ENCODE measurements at regions not wholly inside any gene's neighbourhood (a gene's known extent, or its start where the extent isn't known, plus 50 kb on each side); places are given as distances from the start of the nearest gene placed in this dataset.

- WGBS (ENCODE audit: insufficient coverage) = 98% methylated on average over 12 of the region's 13 CpGs
- POLR2A ChIA-PET = no interaction called here
Observed at GRCh38 chr4:170743633-170744032, 653.9 kb upstream of the AADAT start.

GRCh38 chr4:170741856-170742255, 652.1 kb upstream of the AADAT start:
- WGBS (ENCODE audit: insufficient coverage) = 89% methylated on average over 3 of the region's 4 CpGs
- no peaks in the 10 kb centered on the region for H4K20me1 ChIP-seq (ENCODE audit: control insufficient read depth, insufficient read depth, low read length, poor library complexity, severe bottlenecking)
- ChIA-PET POLR2A (no interaction called here), CTCF (no interaction called here)
- no peaks in the 10 kb centered on the region for H3K27me3 ChIP-seq (replicated peaks in 1 of 4; ENCODE audit: control extremely low read depth in 1 of 4, control insufficient read depth in 3 of 4, insufficient read depth in 4 of 4, low read length in 3 of 4)
- TF ChIP-seq EZH2 (IDR thresholded peaks at IDR 0.05; ENCODE audit: borderline replicate concordance, insufficient read depth, low read depth, low read length, poor library complexity, severe bottlenecking) = no peak
- TF ChIP-seq CTCF (IDR thresholded peaks at IDR 0.05) = no peak
- Mint-ChIP-seq H3K27ac (no peak overlapping the region), H3K27me3 (no peaks in the 10 kb centered on the region), H3K4me1 (no peaks in the 10 kb centered on the region), H3K9me3 (ENCODE audit: insufficient read depth) (peaks cover 2% of the 10 kb centered on the region), H3K4me3 (no peak overlapping the region)
- H3K4me1 ChIP-seq (ENCODE audit: control insufficient read depth in 2 of 2, insufficient read depth in 2 of 2, low read length in 2 of 2) = no peaks in the 10 kb centered on the region
- no peak for DNase-seq
- H3K27ac ChIP-seq (ENCODE audit: low read length in 2 of 2) = no peak overlapping the region
- intact Hi-C loops (cut with micrococcal nuclease) = no loop called here
- H3K4me2 ChIP-seq (replicated peaks; ENCODE audit: low read depth, low read length, poor library complexity, severe bottlenecking) = no peak overlapping the region
- H2AFZ ChIP-seq (ENCODE audit: insufficient read depth, low read depth, low read length, poor library complexity, severe bottlenecking) = no peak overlapping the region
- H3K4me3 ChIP-seq (ENCODE audit: control extremely low read depth in 1 of 5, extremely low read depth in 1 of 5, insufficient read depth in 1 of 5, low read depth in 2 of 5, low read length in 4 of 5) = no peak overlapping the region
- no peaks in the 10 kb centered on the region for H3K9me3 ChIP-seq (ENCODE audit: control extremely low read depth in 1 of 3, control insufficient read depth in 2 of 3, insufficient read depth in 1 of 3, low read length in 2 of 3)
- H3K9ac ChIP-seq (ENCODE audit: low read length) = no peak overlapping the region
- no peaks in the 10 kb centered on the region for H3K79me2 ChIP-seq (ENCODE audit: control insufficient read depth, insufficient read depth, low read length)
- ATAC-seq (ENCODE audit: low read depth) = no peak
- H3K36me3 ChIP-seq (replicated peaks in 1 of 2; ENCODE audit: control extremely low read depth in 1 of 2, control insufficient read depth in 1 of 2, extremely low read depth in 1 of 2, insufficient read depth in 2 of 2, low read length in 1 of 2) = no peaks in the 10 kb centered on the region

More at GRCh38 chr4:170743633-170744032, 653.9 kb upstream of the AADAT start:
- Mint-ChIP-seq H3K9me3 (ENCODE audit: insufficient read depth) (peaks cover 2% of the 10 kb centered on the region), H3K27ac (no peak overlapping the region), H3K4me3 (no peak overlapping the region), H3K27me3 (no peaks in the 10 kb centered on the region), H3K4me1 (no peaks in the 10 kb centered on the region)
- H3K4me3 ChIP-seq (ENCODE audit: control extremely low read depth in 1 of 5, extremely low read depth in 1 of 5, insufficient read depth in 1 of 5, low read depth in 2 of 5, low read length in 4 of 5) = no peak overlapping the region
- H3K27ac ChIP-seq (ENCODE audit: low read length in 2 of 2) = no peak overlapping the region
- intact Hi-C loops (cut with micrococcal nuclease) = no loop called here
- no peaks in the 10 kb centered on the region for H3K36me3 ChIP-seq (replicated peaks in 1 of 2; ENCODE audit: control extremely low read depth in 1 of 2, control insufficient read depth in 1 of 2, extremely low read depth in 1 of 2, insufficient read depth in 2 of 2, low read length in 1 of 2)
- TF ChIP-seq CTCF (IDR thresholded peaks at IDR 0.05) (no peak), EZH2 (IDR thresholded peaks at IDR 0.05; ENCODE audit: borderline replicate concordance, insufficient read depth, low read depth, low read length, poor library complexity, severe bottlenecking) (no peak)
- DNase-seq (no peak), ATAC-seq (ENCODE audit: low read depth) (no peak)
- no peaks in the 10 kb centered on the region for H4K20me1 ChIP-seq (ENCODE audit: control insufficient read depth, insufficient read depth, low read length, poor library complexity, severe bottlenecking)
- CTCF ChIA-PET = no interaction called here
- no peak overlapping the region for H3K9ac ChIP-seq (ENCODE audit: low read length)
- peaks cover 0 to 4% (median 0%) of the 10 kb centered on the region in 3 donors for H3K9me3 ChIP-seq (ENCODE audit: control extremely low read depth in 1 of 3, control insufficient read depth in 2 of 3, insufficient read depth in 1 of 3, low read length in 2 of 3)
- no peak overlapping the region for H2AFZ ChIP-seq (ENCODE audit: insufficient read depth, low read depth, low read length, poor library complexity, severe bottlenecking)
- H3K27me3 ChIP-seq (replicated peaks in 1 of 4; ENCODE audit: control extremely low read depth in 1 of 4, control insufficient read depth in 3 of 4, insufficient read depth in 4 of 4, low read length in 3 of 4) = no peaks in the 10 kb centered on the region
- no peak overlapping the region for H3K4me2 ChIP-seq (replicated peaks; ENCODE audit: low read depth, low read length, poor library complexity, severe bottlenecking)
- H3K4me1 ChIP-seq (ENCODE audit: control insufficient read depth in 2 of 2, insufficient read depth in 2 of 2, low read length in 2 of 2) = no peaks in the 10 kb centered on the region
- H3K79me2 ChIP-seq (ENCODE audit: control insufficient read depth, insufficient read depth, low read length) = no peaks in the 10 kb centered on the region
